Activated T-helper 1 cell treated with anti-CD3 and anti-CD28 coated beads, Interleukin-12 subunit alpha, Interleukin-12 subunit beta, Interleukin-2, Interleukin-4 antibody, amounts not matched to agents 30 ng/mL and 10 ng/mL and 1 ng/mL, durations not matched to agents 14 hours and 24 hours and 36 hours (primary cell): ENCODE measurements at regions not wholly inside any gene's neighbourhood (a gene's known extent, or its start where the extent isn't known, plus 50 kb on each side); places are given as distances from the start of the nearest gene placed in this dataset.

Experiments
- DNase-seq: peaks from one replicate; pipeline ENCODE4 v3.0.0; 2021; ENCODE audit warnings: low spot score
- H3K27ac Mint-ChIP-seq: one replicate; pipeline ENCODE4 v1.8.0; 2021; ENCODE audit warnings: mild to moderate bottlenecking, mixed read lengths
- H3K27me3 Mint-ChIP-seq: one replicate; pipeline ENCODE4 v1.8.0; 2022; ENCODE audit warnings: mild to moderate bottlenecking, moderate library complexity, mixed read lengths; ENCODE audit not compliant: insufficient read depth
- H3K36me3 Mint-ChIP-seq: one replicate; pipeline ENCODE4 v1.8.0; 2021; ENCODE audit warnings: low read depth, mixed read lengths
- H3K4me1 Mint-ChIP-seq: one replicate; pipeline ENCODE4 v1.8.0; 2021; ENCODE audit warnings: low read depth, mixed read lengths
- H3K4me3 Mint-ChIP-seq: one replicate; pipeline ENCODE4 v1.8.0; 2021; ENCODE audit warnings: mild to moderate bottlenecking, moderate library complexity, mixed read lengths
- H3K9me3 Mint-ChIP-seq: one replicate; pipeline ENCODE4 v1.8.0; 2021; ENCODE audit warnings: mixed read lengths
- intact Hi-C: fragments of 100-400 bp; cut with micrococcal nuclease; formaldehyde crosslinking; loops from one replicate; pipeline ENCODE4 v1.15.1; 2024

- no peaks in the 10 kb centered on the region for H3K4me1 Mint-ChIP-seq
- no peaks in the 10 kb centered on the region for H3K27me3 Mint-ChIP-seq
- H3K36me3 Mint-ChIP-seq, result peaks cover 3% of the 10 kb centered on the region
- no peak overlapping the region for H3K4me3 Mint-ChIP-seq
- H3K9me3 Mint-ChIP-seq, result no peaks in the 10 kb centered on the region
- intact Hi-C loops, result no loop called here
- DNase-seq, result no peak
- H3K27ac Mint-ChIP-seq, result no peak overlapping the region
These were observed 127.3 kb downstream of the KATNIP start for GRCh38 chr16:27677263-27677662.

GRCh38 chr16:27678955-27679354, 129.0 kb downstream of the KATNIP start:
- H3K4me1 Mint-ChIP-seq, result no peaks in the 10 kb centered on the region
- peaks cover 3% of the 10 kb centered on the region for H3K36me3 Mint-ChIP-seq
- no peak for DNase-seq
- intact Hi-C loops, result no loop called here
- no peaks in the 10 kb centered on the region for H3K9me3 Mint-ChIP-seq
- no peak overlapping the region for H3K4me3 Mint-ChIP-seq
- no peaks in the 10 kb centered on the region for H3K27me3 Mint-ChIP-seq
- H3K27ac Mint-ChIP-seq, result no peak overlapping the region

- H3K36me3 Mint-ChIP-seq, result peaks cover 3% of the 10 kb centered on the region
- H3K27me3 Mint-ChIP-seq, result no peaks in the 10 kb centered on the region
- H3K9me3 Mint-ChIP-seq, result no peaks in the 10 kb centered on the region
- H3K4me1 Mint-ChIP-seq, result no peaks in the 10 kb centered on the region
- DNase-seq, result no peak
- intact Hi-C loops, result no loop called here
- H3K27ac Mint-ChIP-seq, result no peak overlapping the region
- H3K4me3 Mint-ChIP-seq, result no peak overlapping the region
These were observed 130.0 kb downstream of the KATNIP start for GRCh38 chr16:27679899-27680298.

- Mint-ChIP-seq H3K4me3 (no peak overlapping the region), H3K4me1 (no peaks in the 10 kb centered on the region), H3K27me3 (no peaks in the 10 kb centered on the region), H3K36me3 (peaks cover 3% of the 10 kb centered on the region), H3K27ac (no peak overlapping the region), H3K9me3 (no peaks in the 10 kb centered on the region)
- intact Hi-C loops, result no loop called here
- no peak for DNase-seq
These were observed 131.7 kb downstream of the KATNIP start for GRCh38 chr16:27681681-27682080.

GRCh38 chr16:27684047-27684446, 134.1 kb downstream of the KATNIP start:
- intact Hi-C loops, result no loop called here
- peaks cover 3% of the 10 kb centered on the region for H3K36me3 Mint-ChIP-seq
- DNase-seq, result no peak
- H3K4me1 Mint-ChIP-seq, result no peaks in the 10 kb centered on the region
- H3K27ac Mint-ChIP-seq, result no peak overlapping the region
- no peaks in the 10 kb centered on the region for H3K27me3 Mint-ChIP-seq
- H3K9me3 Mint-ChIP-seq, result no peaks in the 10 kb centered on the region
- H3K4me3 Mint-ChIP-seq, result no peak overlapping the region

DNA sequence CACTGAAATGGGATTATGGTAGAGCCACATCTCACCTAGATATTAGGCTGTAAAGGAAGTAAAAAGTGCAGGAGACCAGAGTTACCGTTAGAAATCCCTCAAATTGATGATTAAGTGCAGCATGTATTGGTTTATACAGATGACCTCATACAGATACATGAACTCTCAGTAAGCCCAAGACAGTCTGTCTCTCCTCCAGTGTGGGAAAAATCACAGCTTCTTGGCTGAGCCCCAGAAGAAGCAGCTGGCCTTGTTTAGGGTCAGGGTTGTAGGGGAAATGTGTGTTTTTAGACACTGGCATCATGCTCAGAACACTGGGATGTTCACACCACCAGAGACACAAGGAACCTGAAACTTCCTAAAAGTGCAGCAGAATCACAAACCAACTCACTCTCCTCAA, 135.9 kb downstream of the KATNIP start:
- Mint-ChIP-seq H3K27me3 (no peaks in the 10 kb centered on the region), H3K4me3 (no peak overlapping the region), H3K4me1 (no peaks in the 10 kb centered on the region), H3K36me3 (peaks cover 3% of the 10 kb centered on the region), H3K9me3 (no peaks in the 10 kb centered on the region), H3K27ac (no peak overlapping the region)
- intact Hi-C loops, result no loop called here
- DNase-seq, result no peak

GRCh38 chr16:27686926-27687325, 137.0 kb downstream of the KATNIP start:
- Mint-ChIP-seq H3K4me3 (no peak overlapping the region), H3K27me3 (no peaks in the 10 kb centered on the region), H3K4me1 (no peaks in the 10 kb centered on the region), H3K27ac (no peak overlapping the region), H3K36me3 (no peaks in the 10 kb centered on the region), H3K9me3 (no peaks in the 10 kb centered on the region)
- intact Hi-C loops, result no loop called here
- no peak for DNase-seq

- H3K36me3 Mint-ChIP-seq, result no peaks in the 10 kb centered on the region
- H3K4me3 Mint-ChIP-seq, result no peak overlapping the region
- no peaks in the 10 kb centered on the region for H3K27me3 Mint-ChIP-seq
- H3K27ac Mint-ChIP-seq, result no peak overlapping the region
- H3K9me3 Mint-ChIP-seq, result no peaks in the 10 kb centered on the region
- intact Hi-C loops, result no loop called here
- no peak for DNase-seq
- H3K4me1 Mint-ChIP-seq, result no peaks in the 10 kb centered on the region
These were observed 137.7 kb downstream of the KATNIP start for GRCh38 chr16:27687605-27688004.

DNA sequence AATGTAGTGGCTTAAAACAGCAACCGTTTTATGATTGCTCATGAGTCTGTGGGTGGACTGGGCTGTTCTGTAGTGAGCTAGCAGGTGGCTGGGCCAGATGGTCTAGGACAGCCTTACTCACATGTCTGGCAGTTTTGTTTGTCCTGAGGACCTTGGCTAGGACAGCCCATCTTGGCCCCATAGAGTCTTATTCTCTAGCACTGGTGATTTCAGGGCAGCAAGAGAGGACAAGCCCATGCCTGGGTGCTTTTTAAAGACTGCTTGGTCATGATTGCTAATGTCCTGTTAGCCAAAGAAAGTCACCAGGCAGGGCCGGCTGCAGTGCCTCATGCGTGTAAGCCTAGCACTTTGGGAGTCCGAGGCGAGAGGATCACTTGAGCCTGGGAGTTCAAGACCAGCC, 139.8 kb downstream of the KATNIP start:
- Mint-ChIP-seq H3K27me3 (no peaks in the 10 kb centered on the region), H3K9me3 (no peaks in the 10 kb centered on the region), H3K27ac (no peak overlapping the region), H3K36me3 (no peaks in the 10 kb centered on the region), H3K4me3 (no peak overlapping the region), H3K4me1 (no peaks in the 10 kb centered on the region)
- intact Hi-C loops, result no loop called here
- DNase-seq, result no peak

GRCh38 chr16:27690608-27691007, 140.7 kb downstream of the KATNIP start:
- H3K4me3 Mint-ChIP-seq, result no peak overlapping the region
- no peaks in the 10 kb centered on the region for H3K9me3 Mint-ChIP-seq
- intact Hi-C loops, result no loop called here
- H3K27me3 Mint-ChIP-seq, result peaks cover 1% of the 10 kb centered on the region
- H3K4me1 Mint-ChIP-seq, result no peaks in the 10 kb centered on the region
- H3K36me3 Mint-ChIP-seq, result no peaks in the 10 kb centered on the region
- peak; percentile 5 for DNase-seq
- H3K27ac Mint-ChIP-seq, result no peak overlapping the region

- intact Hi-C loops, result no loop called here
- Mint-ChIP-seq H3K4me3 (no peak overlapping the region), H3K27ac (no peak overlapping the region), H3K27me3 (peaks cover 1% of the 10 kb centered on the region), H3K36me3 (no peaks in the 10 kb centered on the region), H3K4me1 (no peaks in the 10 kb centered on the region), H3K9me3 (no peaks in the 10 kb centered on the region)
- no peak for DNase-seq
These were observed 141.8 kb downstream of the KATNIP start for GRCh38 chr16:27691721-27692120.

GRCh38 chr16:27692576-27692975, 142.6 kb downstream of the KATNIP start:
- intact Hi-C loops, result no loop called here
- peaks cover 1% of the 10 kb centered on the region for H3K27me3 Mint-ChIP-seq
- no peak overlapping the region for H3K27ac Mint-ChIP-seq
- no peak for DNase-seq
- H3K9me3 Mint-ChIP-seq, result no peaks in the 10 kb centered on the region
- no peaks in the 10 kb centered on the region for H3K4me1 Mint-ChIP-seq
- no peaks in the 10 kb centered on the region for H3K36me3 Mint-ChIP-seq
- no peak overlapping the region for H3K4me3 Mint-ChIP-seq

- no peak overlapping the region for H3K27ac Mint-ChIP-seq
- no peak overlapping the region for H3K4me3 Mint-ChIP-seq
- peaks cover 1% of the 10 kb centered on the region for H3K27me3 Mint-ChIP-seq
- H3K9me3 Mint-ChIP-seq, result no peaks in the 10 kb centered on the region
- H3K36me3 Mint-ChIP-seq, result no peaks in the 10 kb centered on the region
- intact Hi-C loops, result no loop called here
- no peaks in the 10 kb centered on the region for H3K4me1 Mint-ChIP-seq
- DNase-seq, result no peak
These were observed 145.2 kb downstream of the KATNIP start for GRCh38 chr16:27695161-27695560.

DNA sequence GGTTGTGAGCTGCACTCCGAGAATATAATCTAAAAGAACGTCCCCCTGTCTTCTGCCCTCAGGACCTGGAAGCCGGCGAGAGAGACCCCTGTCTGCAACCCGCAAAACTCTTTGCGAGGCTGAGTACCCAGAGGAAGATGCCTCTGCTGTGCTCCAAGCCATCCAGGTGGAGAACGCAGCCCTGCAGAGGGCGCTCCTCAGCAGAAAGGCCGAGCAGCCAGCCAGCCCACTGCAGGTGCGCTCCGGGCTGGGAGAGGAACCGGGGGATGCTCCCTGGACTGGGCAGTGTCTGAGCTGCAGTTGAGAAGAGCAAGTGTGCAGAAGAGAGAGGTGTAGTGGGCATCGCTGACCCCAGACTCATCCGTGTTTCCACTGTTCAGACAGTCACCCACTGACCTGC, 148.3 kb downstream of the KATNIP start:
- Mint-ChIP-seq H3K9me3 (no peaks in the 10 kb centered on the region), H3K4me3 (no peak overlapping the region), H3K36me3 (no peaks in the 10 kb centered on the region), H3K27me3 (peaks cover 1% of the 10 kb centered on the region), H3K4me1 (no peaks in the 10 kb centered on the region), H3K27ac (no peak overlapping the region)
- no peak for DNase-seq
- intact Hi-C loops, result no loop called here
